OCI-LY3 (cell line): ENCODE measurements at regions not wholly inside any gene's neighbourhood (a gene's known extent, or its start where the extent isn't known, plus 50 kb on each side); places are given as distances from the start of the nearest gene placed in this dataset.
"Not testable (repeated sequence)": the region's sequence is repeated elsewhere in the genome, so short reads cannot be mapped to it uniquely, and the experiment has no call there.

Source experiments
- H2AFZ ChIP-seq: fragments of 200-600, 300-600 bp; shearing (Covaris generic); 2 replicates; pipeline ENCODE4 v1.6.0; 2014; ENCODE audit warnings: antibody characterized with exemption, low read depth, low read length
- H3K27ac ChIP-seq: fragments of 200-600, 300-600 bp; sonication (generic); 2 replicates; pipeline ENCODE4 v1.5.1; 2014; ENCODE audit warnings: mild to moderate bottlenecking, low read length, moderate library complexity, mixed read lengths
- H3K27me3 ChIP-seq: fragments of 200-600, 300-600 bp; sonication (generic); 2 replicates; pipeline ENCODE4 v1.6.1; 2014; ENCODE audit warnings: low read depth, low read length, mixed read lengths
- H3K36me3 ChIP-seq: fragments of 200-600, 300-600 bp; sonication (generic); replicated peaks from 2 replicates; pipeline ENCODE3; 2014; ENCODE audit warnings: low read depth, low read length, mixed read lengths
- H3K4me1 ChIP-seq: fragments of 300-600, 200-600 bp; sonication (generic); 2 replicates; pipeline ENCODE4 v1.6.1; 2014; ENCODE audit warnings: low read length, mixed read lengths
- H3K4me2 ChIP-seq: fragments of 200-600, 300-600 bp; sonication (generic); 2 replicates; pipeline ENCODE4 v1.6.1; 2014; ENCODE audit warnings: low read length, mixed read lengths
- H3K4me3 ChIP-seq: fragments of 300-600, 200-600 bp; sonication (generic); 2 replicates; pipeline ENCODE4 v1.5.1; 2014; ENCODE audit warnings: antibody characterized with exemption, mild to moderate bottlenecking, low read length, moderate library complexity
- H3K79me2 ChIP-seq: fragments of 300-600, 200-600 bp; shearing (Covaris generic); 2 replicates; pipeline ENCODE4 v1.6.1; 2014; ENCODE audit warnings: mild to moderate bottlenecking, low read length, mixed read lengths
- H3K9ac ChIP-seq: fragments of 300-600, 200-600 bp; shearing (Covaris generic); 2 replicates; pipeline ENCODE4 v1.6.0; 2014; ENCODE audit warnings: mild to moderate bottlenecking, low read length, moderate library complexity
- H3K9me3 ChIP-seq: fragments of 200-600, 300-600 bp; shearing (Covaris generic); 2 replicates; pipeline ENCODE4 v1.6.1; 2014; ENCODE audit warnings: low read length, mixed read lengths; ENCODE audit not compliant: insufficient read depth
- H4K20me1 ChIP-seq: fragments of 200-600, 300-600 bp; sonication (generic); 2 replicates; pipeline ENCODE4 v1.6.1; 2016; ENCODE audit warnings: low read length, mixed read lengths; ENCODE audit not compliant: insufficient read depth
- EZH2phosphoT487 ChIP-seq: fragments of 200-600 bp; shearing (Covaris generic); IDR thresholded peaks from 2 replicates; pipeline ENCODE4 v1.6.1; 2018; ENCODE audit warnings: antibody characterized with exemption, mixed run types, low read depth
- TF ChIP-seq, protein P1 (sequence below): fragments of 200-600, 300-600 bp; sonication (generic); IDR thresholded peaks from 2 replicates; pipeline ENCODE4 v1.5.1; 2014; ENCODE audit warnings: antibody characterized with exemption, low read length, low read depth

DNA sequence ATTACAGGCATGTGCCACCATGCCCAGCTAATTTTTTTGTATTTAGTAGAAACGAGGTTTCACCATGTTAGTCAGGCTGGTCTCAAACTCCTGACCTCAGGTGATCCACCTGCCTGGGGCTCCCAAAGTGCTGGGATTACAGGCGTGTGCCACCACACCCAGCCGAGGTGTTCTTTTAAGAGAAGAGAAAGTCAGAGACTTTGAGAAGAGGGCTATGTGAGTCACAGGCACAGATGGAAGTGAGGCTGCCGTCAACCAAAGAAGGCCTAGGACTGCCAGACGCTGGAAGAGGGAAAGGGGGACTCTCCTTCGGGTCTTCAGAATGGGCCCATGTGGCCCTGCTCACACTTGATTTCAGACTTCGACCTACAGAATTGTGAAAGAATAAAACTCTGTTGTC, 67.2 kb upstream of the SH3BP4 start:
- H3K27ac ChIP-seq: no peak overlapping the region
- no peak overlapping the region for H2AFZ ChIP-seq
- H3K9ac ChIP-seq: no peak overlapping the region
- H3K4me3 ChIP-seq: no peak overlapping the region
- H3K79me2 ChIP-seq: no peaks in the 10 kb centered on the region
- TF ChIP-seq, protein P1, sequence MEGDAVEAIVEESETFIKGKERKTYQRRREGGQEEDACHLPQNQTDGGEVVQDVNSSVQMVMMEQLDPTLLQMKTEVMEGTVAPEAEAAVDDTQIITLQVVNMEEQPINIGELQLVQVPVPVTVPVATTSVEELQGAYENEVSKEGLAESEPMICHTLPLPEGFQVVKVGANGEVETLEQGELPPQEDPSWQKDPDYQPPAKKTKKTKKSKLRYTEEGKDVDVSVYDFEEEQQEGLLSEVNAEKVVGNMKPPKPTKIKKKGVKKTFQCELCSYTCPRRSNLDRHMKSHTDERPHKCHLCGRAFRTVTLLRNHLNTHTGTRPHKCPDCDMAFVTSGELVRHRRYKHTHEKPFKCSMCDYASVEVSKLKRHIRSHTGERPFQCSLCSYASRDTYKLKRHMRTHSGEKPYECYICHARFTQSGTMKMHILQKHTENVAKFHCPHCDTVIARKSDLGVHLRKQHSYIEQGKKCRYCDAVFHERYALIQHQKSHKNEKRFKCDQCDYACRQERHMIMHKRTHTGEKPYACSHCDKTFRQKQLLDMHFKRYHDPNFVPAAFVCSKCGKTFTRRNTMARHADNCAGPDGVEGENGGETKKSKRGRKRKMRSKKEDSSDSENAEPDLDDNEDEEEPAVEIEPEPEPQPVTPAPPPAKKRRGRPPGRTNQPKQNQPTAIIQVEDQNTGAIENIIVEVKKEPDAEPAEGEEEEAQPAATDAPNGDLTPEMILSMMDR: no peak
- no peak for TF ChIP-seq EZH2phosphoT487
- H4K20me1 ChIP-seq: no peaks in the 10 kb centered on the region
- no peaks in the 10 kb centered on the region for H3K9me3 ChIP-seq
- H3K36me3 ChIP-seq: no peaks in the 10 kb centered on the region
- H3K27me3 ChIP-seq: no peaks in the 10 kb centered on the region
- no peaks in the 10 kb centered on the region for H3K4me1 ChIP-seq
- H3K4me2 ChIP-seq: no peak overlapping the region

DNA sequence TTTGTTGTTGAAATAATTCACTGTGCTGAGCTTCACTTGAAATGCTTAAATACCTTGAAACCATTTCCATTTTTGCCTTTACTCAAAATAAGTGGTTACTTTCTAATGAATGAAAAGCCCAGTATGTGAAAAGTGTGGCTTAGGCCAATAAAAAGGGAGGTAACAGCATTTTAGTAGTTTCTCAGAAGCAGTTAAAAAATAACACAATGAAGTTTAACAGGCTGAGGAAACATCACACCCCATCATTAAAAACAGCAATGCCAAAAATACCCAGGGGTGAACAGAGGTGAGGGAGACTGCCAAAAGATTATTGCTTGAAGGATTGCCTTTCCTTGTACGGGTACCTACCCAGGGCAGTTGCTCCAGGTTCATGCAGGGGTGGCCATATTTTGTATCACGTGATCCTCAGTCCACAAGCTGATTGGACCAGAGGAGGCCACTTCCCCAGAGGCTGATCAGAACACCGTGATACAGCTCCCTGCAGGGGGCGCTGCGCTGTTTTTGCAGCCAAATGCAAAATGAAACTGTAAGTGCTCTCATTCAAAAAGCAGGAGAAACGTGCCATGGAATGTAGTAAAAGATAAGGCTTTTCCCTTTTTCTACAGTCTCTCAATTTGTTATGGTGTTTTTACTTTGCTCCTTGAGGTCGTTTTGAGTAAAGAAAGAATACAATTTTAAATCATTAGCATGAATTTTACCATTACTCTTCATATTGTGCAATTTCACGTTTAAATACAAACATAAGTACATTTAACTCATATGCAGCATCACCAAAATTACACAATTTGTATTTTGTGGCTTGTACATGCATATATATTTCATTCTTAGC, 70.2 kb upstream of the SH3BP4 start:
- Histone ChIP-seq H3K36me3 (no peaks in the 10 kb centered on the region), H3K4me2 (peak overlapping the region; percentile 14; the same call in 1 of the 2 replicates), H3K4me1 (no peaks in the 10 kb centered on the region), H2AFZ (no peak overlapping the region), H4K20me1 (no peaks in the 10 kb centered on the region), H3K79me2 (no peaks in the 10 kb centered on the region), H3K27ac (no peak overlapping the region), H3K27me3 (no peaks in the 10 kb centered on the region), H3K4me3 (0 out of 2 replicates have a peak overlapping the region, but pooled peaks have one; percentile 29), H3K9ac (no peak overlapping the region), H3K9me3 (no peaks in the 10 kb centered on the region)
- TF ChIP-seq, protein P1: peak; percentile 49
- no peak for TF ChIP-seq EZH2phosphoT487

DNA sequence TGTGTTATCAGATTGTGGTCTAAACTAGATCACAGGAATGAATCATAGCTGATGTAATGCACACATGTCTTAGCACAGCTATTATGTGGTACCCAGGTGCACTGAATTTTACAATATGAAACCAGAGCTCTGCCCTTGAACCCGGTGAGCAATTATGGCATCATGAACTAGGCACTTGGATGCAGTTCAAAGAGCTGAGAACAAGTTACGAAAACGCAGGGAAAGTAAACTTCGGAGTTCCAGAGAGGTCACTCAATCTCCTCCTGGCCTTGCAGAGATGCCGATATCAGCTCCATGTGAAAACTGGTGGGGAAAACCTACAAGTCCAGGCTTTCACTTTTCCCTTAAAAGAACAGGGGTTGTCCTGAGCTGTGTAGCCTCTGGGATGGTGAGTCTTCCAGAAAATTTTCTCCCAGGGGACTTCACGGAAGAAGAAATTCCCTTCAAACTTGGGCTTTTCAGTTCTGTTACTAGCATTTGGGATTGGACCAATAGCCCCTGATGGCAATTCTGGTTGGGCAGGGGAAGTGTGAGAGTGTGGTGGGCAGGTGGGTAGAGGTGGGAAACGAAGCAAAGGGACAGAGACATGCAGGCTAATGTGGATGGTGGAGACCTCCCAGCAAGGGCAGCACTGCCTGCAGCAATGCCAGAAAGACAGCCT, 71.1 kb upstream of the SH3BP4 start:
- no peak for TF ChIP-seq EZH2phosphoT487
- TF ChIP-seq, protein P1: no peak
- Histone ChIP-seq H3K4me1 (no peaks in the 10 kb centered on the region), H3K4me2 (no peak overlapping the region), H3K27ac (no peak overlapping the region), H3K9me3 (no peaks in the 10 kb centered on the region), H4K20me1 (no peaks in the 10 kb centered on the region), H3K79me2 (no peaks in the 10 kb centered on the region), H2AFZ (no peak overlapping the region), H3K36me3 (no peaks in the 10 kb centered on the region), H3K9ac (no peak overlapping the region), H3K4me3 (no peak overlapping the region), H3K27me3 (no peaks in the 10 kb centered on the region)

DNA sequence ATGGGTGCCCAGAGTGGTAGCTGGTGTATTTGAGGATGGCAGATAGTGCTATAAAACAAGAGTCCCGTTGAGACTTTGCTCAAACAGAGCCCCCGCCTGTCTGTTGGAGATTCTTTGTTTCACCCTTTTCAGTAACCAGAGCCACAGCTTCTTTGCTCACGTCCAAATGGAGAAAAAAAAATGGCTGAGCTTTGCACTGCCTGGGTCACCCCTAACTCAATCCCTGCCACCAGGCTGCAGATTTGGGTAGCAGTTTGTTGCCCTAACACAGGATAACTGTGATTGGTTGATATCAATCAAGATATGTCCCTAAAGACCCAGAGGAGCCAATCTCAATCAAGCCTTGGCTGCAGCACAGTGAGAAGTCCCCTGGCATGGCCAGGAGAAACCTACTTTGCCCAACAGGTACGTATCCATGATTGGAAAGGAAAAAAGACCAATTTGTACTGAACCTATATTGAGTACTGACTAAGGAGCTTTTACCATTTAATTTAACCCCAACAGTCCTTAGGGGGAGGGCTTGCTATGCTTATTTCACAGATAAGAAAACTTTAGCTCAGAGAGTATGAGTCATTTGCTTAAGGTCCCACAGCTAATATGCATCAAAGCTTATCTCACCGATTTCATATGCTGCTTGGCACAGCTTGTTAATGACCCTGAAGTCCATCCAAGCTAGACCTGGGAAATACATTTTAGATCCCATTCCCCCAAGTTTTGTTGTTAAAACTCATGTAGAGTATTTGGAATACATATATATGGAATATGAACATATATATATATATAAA, 72.0 kb upstream of the SH3BP4 start:
- H3K27ac ChIP-seq: no peak overlapping the region
- no peaks in the 10 kb centered on the region for H3K4me1 ChIP-seq
- H3K4me2 ChIP-seq: no peak overlapping the region
- no peaks in the 10 kb centered on the region for H3K9me3 ChIP-seq
- H3K9ac ChIP-seq: no peak overlapping the region
- no peak overlapping the region for H2AFZ ChIP-seq
- H3K36me3 ChIP-seq: no peaks in the 10 kb centered on the region
- no peak for TF ChIP-seq EZH2phosphoT487
- TF ChIP-seq, protein P1: no peak
- H3K79me2 ChIP-seq: no peaks in the 10 kb centered on the region
- no peak overlapping the region for H3K4me3 ChIP-seq
- no peaks in the 10 kb centered on the region for H3K27me3 ChIP-seq
- no peaks in the 10 kb centered on the region for H4K20me1 ChIP-seq

DNA sequence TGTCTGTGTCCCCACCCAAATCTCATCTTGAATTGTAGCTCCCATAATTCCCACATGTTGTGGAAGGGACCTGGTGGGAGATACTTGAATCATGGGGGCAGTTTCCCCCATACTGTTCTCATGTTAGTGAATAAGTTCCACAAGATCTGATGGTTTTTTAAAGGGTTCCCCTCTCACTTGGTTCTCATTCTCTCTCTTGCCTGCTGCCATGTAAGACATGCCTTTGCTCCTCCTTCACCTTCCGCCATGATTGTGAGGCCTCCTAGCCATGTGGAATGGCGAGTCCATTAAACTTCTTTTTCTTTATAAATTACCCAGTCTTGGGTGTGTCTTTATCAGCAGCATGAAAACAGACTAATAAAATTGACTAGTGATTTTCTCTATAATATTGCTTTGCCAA, 75.2 kb upstream of the SH3BP4 start:
- H2AFZ ChIP-seq, H4K20me1 ChIP-seq, H3K27me3 ChIP-seq, H3K27ac ChIP-seq, H3K4me1 ChIP-seq, H3K36me3 ChIP-seq, H3K9me3 ChIP-seq, H3K4me3 ChIP-seq, H3K4me2 ChIP-seq, H3K79me2 ChIP-seq, H3K9ac ChIP-seq: not testable (repeated sequence)
